HepG2 (cell line): ENCODE measurements at regions not wholly inside any gene's neighbourhood (a gene's known extent, or its start where the extent isn't known, plus 50 kb on each side); places are given as distances from the start of the nearest gene placed in this dataset.

Experiments
- ARNT ChIP-seq: fragments of 450-650 bp; IDR thresholded peaks from 2 replicates; pipeline ENCODE4 v1.6.1; 2017
- BRD4 ChIP-seq: sonication (generic); formaldehyde crosslinking; IDR thresholded peaks from 2 replicates; pipeline ENCODE4 v1.4.0; 2020; ENCODE audit warnings: missing genetic modification reagents
- CEBPG ChIP-seq: IDR thresholded peaks from 2 replicates; pipeline ENCODE4 v1.6.1; 2016
- GATAD2A ChIP-seq: IDR thresholded peaks from 2 replicates; pipeline ENCODE4 v1.6.1; 2016
- GPBP1L1 ChIP-seq: sonication (generic); formaldehyde crosslinking; IDR thresholded peaks from 2 replicates; pipeline ENCODE4 v1.5.0; 2020; ENCODE audit warnings: mild to moderate bottlenecking, missing genetic modification reagents
- LBX2 ChIP-seq: sonication (generic); formaldehyde crosslinking; IDR thresholded peaks from 2 replicates; pipeline ENCODE4 v1.5.0; 2020; ENCODE audit warnings: missing genetic modification reagents, mild to moderate bottlenecking, borderline replicate concordance
- MAFK ChIP-seq, 2 experiments: IDR thresholded peaks in 1 of 2; conservative IDR thresholded peaks in 1 of 2; 2 replicates each; pipeline ENCODE4 v1.6.1; 2011; ENCODE audit warnings: improper control_type of control experiment in 2 of 2, low read length in 2 of 2
- MED1 ChIP-seq: sonication (generic); formaldehyde crosslinking; IDR thresholded peaks from 2 replicates; pipeline ENCODE4 v1.4.0; 2020; ENCODE audit warnings: missing genetic modification reagents
- NR1H2 ChIP-seq: sonication (generic); formaldehyde crosslinking; IDR thresholded peaks from 2 replicates; pipeline ENCODE4 v1.8.1; 2022; ENCODE audit warnings: low read depth, missing genetic modification reagents, borderline replicate concordance
- NR2F1 ChIP-seq, 2 experiments: fragments of 450-650 bp in 1 of 2; formaldehyde crosslinking in 1 of 2; IDR thresholded peaks; 2 replicates each; pipeline versions ENCODE4 v1.5.0 to v1.6.1; 2016 to 2020; ENCODE audit warnings: mild to moderate bottlenecking in 1 of 2, missing compliant biosample characterization in 1 of 2, missing genetic modification reagents in 1 of 2, moderate library complexity in 1 of 2
- NR3C1 ChIP-seq: sonication (generic); formaldehyde crosslinking; IDR thresholded peaks from 2 replicates; pipeline ENCODE4 v1.4.0; 2020; ENCODE audit warnings: missing genetic modification reagents
- POLR2AphosphoS5 ChIP-seq: IDR thresholded peaks from 2 replicates; pipeline ENCODE4 v1.6.1; 2012; ENCODE audit warnings: low read depth, low read length
- SAFB2 ChIP-seq: sonication (generic); formaldehyde crosslinking; IDR thresholded peaks from 2 replicates; pipeline ENCODE4 v1.5.1; 2020; ENCODE audit warnings: missing genetic modification reagents, low read depth, mild to moderate bottlenecking, borderline replicate concordance
- TCF12 ChIP-seq, 2 experiments: fragments of 450-650 bp in 1 of 2; sonication (generic) in 1 of 2; formaldehyde crosslinking in 1 of 2; IDR thresholded peaks; 2 replicates each; pipeline versions ENCODE4 v1.6.1 to v1.8.0; 2017 to 2022; ENCODE audit warnings: antibody characterized with exemption in 1 of 2, mild to moderate bottlenecking in 1 of 2, missing genetic modification reagents in 1 of 2, moderate library complexity in 1 of 2
- ZBTB20 ChIP-seq: sonication (generic); formaldehyde crosslinking; IDR thresholded peaks from 2 replicates; pipeline ENCODE4 v1.8.1; 2023; ENCODE audit warnings: missing genetic modification reagents, low read depth, mild to moderate bottlenecking, borderline replicate concordance
- ZFY ChIP-seq: sonication (generic); formaldehyde crosslinking; IDR thresholded peaks from 2 replicates; pipeline ENCODE4 v1.4.0; 2020; ENCODE audit warnings: missing genetic modification reagents
- ZKSCAN5 ChIP-seq: sonication (generic); formaldehyde crosslinking; IDR thresholded peaks from 2 replicates; pipeline ENCODE4 v1.5.1; 2020; ENCODE audit warnings: mild to moderate bottlenecking, missing genetic modification reagents
- ZKSCAN8 ChIP-seq: IDR thresholded peaks from 2 replicates; pipeline ENCODE4 v1.6.1; 2016; ENCODE audit warnings: borderline replicate concordance, missing genetic modification reagents, missing compliant biosample characterization
- ZNF292 ChIP-seq: sonication (generic); formaldehyde crosslinking; IDR thresholded peaks from 2 replicates; pipeline ENCODE4 v1.8.1; 2022; ENCODE audit warnings: mild to moderate bottlenecking, low read depth, missing genetic modification reagents, borderline replicate concordance
- ZNF3 ChIP-seq: IDR thresholded peaks from 2 replicates; pipeline ENCODE4 v1.7.0; 2017; ENCODE audit warnings: inconsistent platforms
- ZNF468 ChIP-seq: sonication (generic); formaldehyde crosslinking; IDR thresholded peaks from 2 replicates; pipeline ENCODE4 v1.8.0; 2022; ENCODE audit warnings: mild to moderate bottlenecking, moderate library complexity, missing genetic modification reagents
- ZNF484 ChIP-seq: sonication (generic); formaldehyde crosslinking; IDR thresholded peaks from 2 replicates; pipeline ENCODE4 v1.5.1; 2020; ENCODE audit warnings: mild to moderate bottlenecking, low read depth, missing genetic modification reagents, borderline replicate concordance
- ZNF691 ChIP-seq: sonication (generic); formaldehyde crosslinking; IDR thresholded peaks from 2 replicates; pipeline ENCODE4 v1.4.0; 2020; ENCODE audit warnings: missing genetic modification reagents, low read depth, mild to moderate bottlenecking, borderline replicate concordance
- ZNF713 ChIP-seq: sonication (generic); formaldehyde crosslinking; IDR thresholded peaks from 2 replicates; pipeline ENCODE4 v1.4.0; 2020; ENCODE audit warnings: mild to moderate bottlenecking, missing genetic modification reagents
- ZNF747 ChIP-seq: sonication (generic); formaldehyde crosslinking; IDR thresholded peaks from 2 replicates; pipeline ENCODE4 v1.8.1; 2023; ENCODE audit warnings: missing genetic modification reagents, mild to moderate bottlenecking, borderline replicate concordance
- ZNF784 ChIP-seq: sonication (generic); formaldehyde crosslinking; IDR thresholded peaks from 2 replicates; pipeline ENCODE4 v1.5.1; 2020; ENCODE audit warnings: missing genetic modification reagents, mild to moderate bottlenecking, borderline replicate concordance
- ZNF788 ChIP-seq: sonication (generic); formaldehyde crosslinking; IDR thresholded peaks from 2 replicates; pipeline ENCODE4 v1.5.0; 2020; ENCODE audit warnings: mild to moderate bottlenecking, missing genetic modification reagents, borderline replicate concordance

- TF ChIP-seq MAFK (conservative IDR thresholded peaks at IDR 0.05 in 1 of 2, IDR thresholded peaks at IDR 0.05 in 1 of 2; ENCODE audit: low read length in 2 of 2), result no peak
- TF ChIP-seq ZNF3 (CRISPR knock-in tag), result no peak
- TF ChIP-seq CEBPG, result peak; percentile 60
- TF ChIP-seq ZKSCAN8 (CRISPR knock-in tag), result peak; percentile 89
- TF ChIP-seq ZFY, result peak; percentile 5; the same call in 1 of the 2 replicates
- peak; percentile 81; the same call in 1 of the 2 replicates for TF ChIP-seq ZNF292 (CRISPR knock-in tag)
- no peak for TF ChIP-seq NR3C1 (CRISPR knock-in tag)
- TF ChIP-seq BRD4 (CRISPR knock-in tag), result no peak
- no peak for TF ChIP-seq POLR2AphosphoS5
- no peak; the same call in 1 of the 2 replicates for TF ChIP-seq ZNF784 (CRISPR knock-in tag)
- TF ChIP-seq NR2F1 (CRISPR knock-in tag; IDR thresholded peaks at IDR 0.05), result no peak
- no peak for TF ChIP-seq SAFB2 (CRISPR knock-in tag)
- TF ChIP-seq ARNT, result no peak
- TF ChIP-seq ZNF747, result no peak
- no peak; the same call in 1 of the 2 replicates for TF ChIP-seq ZNF788 (CRISPR knock-in tag)
- no peak for TF ChIP-seq TCF12 (IDR thresholded peaks at IDR 0.05)
- 0 out of 2 replicates have a peak, but pooled peaks have one; percentile 58 for TF ChIP-seq TCF12 (CRISPR knock-in tag; IDR thresholded peaks at IDR 0.05)
- TF ChIP-seq GATAD2A (CRISPR knock-in tag), result peak; percentile 82
- TF ChIP-seq ZNF713 (CRISPR knock-in tag), result no peak
- TF ChIP-seq NR1H2 (CRISPR knock-in tag), result no peak
- no peak for TF ChIP-seq GPBP1L1 (CRISPR knock-in tag)
- no peak for TF ChIP-seq ZBTB20 (CRISPR knock-in tag)
- TF ChIP-seq MED1 (CRISPR knock-in tag), result peak; percentile 85
- no peak for TF ChIP-seq ZNF468 (CRISPR knock-in tag)
- TF ChIP-seq ZNF484 (CRISPR knock-in tag), result no peak
- TF ChIP-seq ZKSCAN5 (CRISPR knock-in tag), result no peak
- TF ChIP-seq LBX2, result no peak
- 0 out of 2 replicates have a peak, but pooled peaks have one; percentile 8 for TF ChIP-seq ZNF691 (CRISPR knock-in tag)
Measured at GRCh38 chr2:8627692-8628085, 54.2 kb upstream of the ID2 start (continued).
